ENCODE measurements at regions not wholly inside any gene's neighbourhood (a gene's known extent, or its start where the extent isn't known, plus 50 kb on each side); places are given as distances from the start of the nearest gene placed in this dataset.
A peak's percentile ranks its signal among the peaks of the same experiment; 100 is the strongest.
"Not testable (repeated sequence)": the region's sequence is repeated elsewhere in the genome, so short reads cannot be mapped to it uniquely, and the experiment has no call there.

GRCh38 chr4:189126040-189126439 lies 814.6 kb upstream of the FRG1 start:
- DNase-seq = no peak

- DNase-seq = no peak
Observed at GRCh38 chr4:189128341-189128740, 812.3 kb upstream of the FRG1 start.

GRCh38 chr4:189129044-189129694 lies 811.5 kb upstream of the FRG1 start:
- DNase-seq = no peak

GRCh38 chr4:189131118-189131517 lies 809.6 kb upstream of the FRG1 start:
- no peak for DNase-seq

GRCh38 chr4:189136462-189136861 lies 804.2 kb upstream of the FRG1 start:
- no peak for DNase-seq

GRCh38 chr4:189143263-189143952 lies 797.3 kb upstream of the FRG1 start:
- DNase-seq = no peak

- DNase-seq = no peak
Observed at GRCh38 chr4:189147005-189147929, 793.4 kb upstream of the FRG1 start.

GRCh38 chr4:189155083-189155482 lies 785.6 kb upstream of the FRG1 start:
- not testable (repeated sequence) for DNase-seq

GRCh38 chr4:189162073-189162789 lies 778.4 kb upstream of the FRG1 start:
- no peak for DNase-seq

- DNase-seq = no peak
Observed at GRCh38 chr4:189162888-189163287, 777.8 kb upstream of the FRG1 start.

GRCh38 chr4:189176002-189176401 lies 764.7 kb upstream of the FRG1 start:
- DNase-seq = no peak

GRCh38 chr4:189177130-189177529 lies 763.5 kb upstream of the FRG1 start:
- DNase-seq = no peak

- DNase-seq = no peak
Observed at GRCh38 chr4:189178125-189178746, 762.4 kb upstream of the FRG1 start.

- no peak for DNase-seq
Observed at GRCh38 chr4:189185810-189186432, 754.8 kb upstream of the FRG1 start.

- DNase-seq = no peak
Observed at GRCh38 chr4:189187531-189188052, 753.1 kb upstream of the FRG1 start.

- DNase-seq = no peak
Observed at GRCh38 chr4:189198624-189199023, 742.0 kb upstream of the FRG1 start.

GRCh38 chr4:189200353-189200752 lies 740.3 kb upstream of the FRG1 start:
- DNase-seq = no peak

- DNase-seq = peak; percentile 64
Observed at GRCh38 chr4:189202182-189202868, 738.3 kb upstream of the FRG1 start.

GRCh38 chr4:189202869-189203271 lies 737.8 kb upstream of the FRG1 start:
- no peak for DNase-seq

- no peak for DNase-seq
Observed at GRCh38 chr4:189204616-189205015, 736.1 kb upstream of the FRG1 start.

GRCh38 chr4:189206953-189207352 lies 733.7 kb upstream of the FRG1 start:
- DNase-seq = no peak
